Ishikawa (cell line): ENCODE measurements at regions not wholly inside any gene's neighbourhood (a gene's known extent, or its start where the extent isn't known, plus 50 kb on each side); places are given as distances from the start of the nearest gene placed in this dataset.

ENCODE experiments used
- CEBPB ChIP-seq: IDR thresholded peaks from 2 replicates; pipeline ENCODE4 v1.6.1; 2012
- CREB1 ChIP-seq: IDR thresholded peaks from 2 replicates; pipeline ENCODE4 v1.6.1; 2012; ENCODE audit warnings: low read depth
- EGR1 ChIP-seq: IDR thresholded peaks from 2 replicates; pipeline ENCODE4 v1.6.1; 2012
- EP300 ChIP-seq: IDR thresholded peaks from 2 replicates; pipeline ENCODE4 v1.6.1; 2012; ENCODE audit warnings: borderline replicate concordance
- FOXM1 ChIP-seq: IDR thresholded peaks from 2 replicates; pipeline ENCODE4 v1.6.1; 2012; ENCODE audit warnings: low read depth, borderline replicate concordance
- NFIC ChIP-seq: IDR thresholded peaks from 2 replicates; pipeline ENCODE4 v1.6.1; 2012
- RAD21 ChIP-seq: IDR thresholded peaks from 2 replicates; pipeline ENCODE4 v1.6.1; 2012; ENCODE audit warnings: low read depth
- TAF1 ChIP-seq: IDR thresholded peaks from 2 replicates; pipeline ENCODE4 v1.6.1; 2012; ENCODE audit warnings: low read depth, mild to moderate bottlenecking
- TCF12 ChIP-seq: IDR thresholded peaks from 2 replicates; pipeline ENCODE4 v1.6.1; 2012; ENCODE audit warnings: low read depth
- TEAD4 ChIP-seq: IDR thresholded peaks from 2 replicates; pipeline ENCODE4 v1.6.1; 2012
- YY1 ChIP-seq: IDR thresholded peaks from 2 replicates; pipeline ENCODE4 v1.6.1; 2012; ENCODE audit warnings: low read depth
- ZBTB7A ChIP-seq: IDR thresholded peaks from 2 replicates; pipeline ENCODE4 v1.6.1; 2012; ENCODE audit warnings: low read depth
- TF ChIP-seq, protein P1 (sequence below): IDR thresholded peaks from 2 replicates; pipeline ENCODE4 v1.6.1; 2012; ENCODE audit warnings: low read depth, mild to moderate bottlenecking
- TF ChIP-seq, protein P2 (sequence below): IDR thresholded peaks from 2 replicates; pipeline ENCODE4 v1.6.1; 2012
- TF ChIP-seq, protein P3 (sequence below): IDR thresholded peaks from 2 replicates; pipeline ENCODE4 v1.6.1; 2012

DNA sequence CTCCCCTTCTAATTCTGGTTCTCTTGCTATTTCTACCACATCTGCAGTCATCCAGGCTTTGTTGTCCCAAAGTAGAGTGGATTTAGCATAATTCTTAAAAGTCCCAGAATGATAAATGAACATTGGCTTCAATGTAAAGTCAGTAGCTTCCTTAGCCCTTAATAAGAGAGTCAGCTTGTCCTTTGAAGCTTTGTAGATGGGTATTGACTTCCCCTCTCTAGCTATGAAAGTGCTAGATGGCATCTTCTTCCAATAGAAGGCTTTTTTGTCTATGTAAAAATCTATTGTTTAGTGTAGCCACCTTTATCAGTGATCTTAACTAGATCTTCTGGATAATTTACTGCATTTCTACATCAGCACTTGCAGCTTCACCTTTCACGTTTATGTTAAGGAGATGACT lies 181.4 kb upstream of the B3GALT2 start:
- TF ChIP-seq TAF1 (no peak), CEBPB (no peak), NFIC (no peak)

GRCh38 chr1:193366764-193367507 lies 180.5 kb upstream of the B3GALT2 start:
- TF ChIP-seq EP300: no peak
- no peak for TF ChIP-seq CEBPB
- TF ChIP-seq CREB1: no peak
- no peak for TF ChIP-seq NFIC
- no peak for TF ChIP-seq RAD21
- no peak for TF ChIP-seq YY1
- no peak for TF ChIP-seq TCF12
- TF ChIP-seq TEAD4: no peak

DNA sequence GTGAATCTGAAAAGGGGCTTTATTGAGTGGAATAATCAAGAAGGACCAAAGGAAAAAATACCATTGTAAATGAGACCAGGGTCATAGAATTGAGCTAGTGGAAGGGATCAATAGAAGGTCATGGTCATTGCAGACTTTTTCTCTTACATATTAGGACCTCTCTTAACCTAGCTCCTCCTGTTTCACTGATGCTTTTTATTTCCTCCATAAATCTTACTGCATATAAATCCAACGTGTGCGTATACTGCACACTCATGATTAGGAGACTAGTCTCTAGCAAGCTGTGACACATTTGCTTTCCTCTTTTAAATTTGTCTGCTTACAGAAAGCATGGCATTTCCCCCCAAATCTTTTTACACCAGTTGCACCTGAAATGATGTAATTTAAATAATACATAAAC lies 179.6 kb upstream of the B3GALT2 start:
- TF ChIP-seq FOXM1 (no peak), EP300 (no peak), YY1 (no peak), CREB1 (no peak), TAF1 (no peak), ZBTB7A (no peak), EGR1 (no peak), TCF12 (no peak), NFIC (no peak), CEBPB (no peak), RAD21 (no peak), TEAD4 (no peak)
- TF ChIP-seq, protein P1, sequence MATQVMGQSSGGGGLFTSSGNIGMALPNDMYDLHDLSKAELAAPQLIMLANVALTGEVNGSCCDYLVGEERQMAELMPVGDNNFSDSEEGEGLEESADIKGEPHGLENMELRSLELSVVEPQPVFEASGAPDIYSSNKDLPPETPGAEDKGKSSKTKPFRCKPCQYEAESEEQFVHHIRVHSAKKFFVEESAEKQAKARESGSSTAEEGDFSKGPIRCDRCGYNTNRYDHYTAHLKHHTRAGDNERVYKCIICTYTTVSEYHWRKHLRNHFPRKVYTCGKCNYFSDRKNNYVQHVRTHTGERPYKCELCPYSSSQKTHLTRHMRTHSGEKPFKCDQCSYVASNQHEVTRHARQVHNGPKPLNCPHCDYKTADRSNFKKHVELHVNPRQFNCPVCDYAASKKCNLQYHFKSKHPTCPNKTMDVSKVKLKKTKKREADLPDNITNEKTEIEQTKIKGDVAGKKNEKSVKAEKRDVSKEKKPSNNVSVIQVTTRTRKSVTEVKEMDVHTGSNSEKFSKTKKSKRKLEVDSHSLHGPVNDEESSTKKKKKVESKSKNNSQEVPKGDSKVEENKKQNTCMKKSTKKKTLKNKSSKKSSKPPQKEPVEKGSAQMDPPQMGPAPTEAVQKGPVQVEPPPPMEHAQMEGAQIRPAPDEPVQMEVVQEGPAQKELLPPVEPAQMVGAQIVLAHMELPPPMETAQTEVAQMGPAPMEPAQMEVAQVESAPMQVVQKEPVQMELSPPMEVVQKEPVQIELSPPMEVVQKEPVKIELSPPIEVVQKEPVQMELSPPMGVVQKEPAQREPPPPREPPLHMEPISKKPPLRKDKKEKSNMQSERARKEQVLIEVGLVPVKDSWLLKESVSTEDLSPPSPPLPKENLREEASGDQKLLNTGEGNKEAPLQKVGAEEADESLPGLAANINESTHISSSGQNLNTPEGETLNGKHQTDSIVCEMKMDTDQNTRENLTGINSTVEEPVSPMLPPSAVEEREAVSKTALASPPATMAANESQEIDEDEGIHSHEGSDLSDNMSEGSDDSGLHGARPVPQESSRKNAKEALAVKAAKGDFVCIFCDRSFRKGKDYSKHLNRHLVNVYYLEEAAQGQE: no peak
- TF ChIP-seq, protein P2, sequence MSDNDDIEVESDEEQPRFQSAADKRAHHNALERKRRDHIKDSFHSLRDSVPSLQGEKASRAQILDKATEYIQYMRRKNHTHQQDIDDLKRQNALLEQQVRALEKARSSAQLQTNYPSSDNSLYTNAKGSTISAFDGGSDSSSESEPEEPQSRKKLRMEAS: no peak
- TF ChIP-seq, protein P3, sequence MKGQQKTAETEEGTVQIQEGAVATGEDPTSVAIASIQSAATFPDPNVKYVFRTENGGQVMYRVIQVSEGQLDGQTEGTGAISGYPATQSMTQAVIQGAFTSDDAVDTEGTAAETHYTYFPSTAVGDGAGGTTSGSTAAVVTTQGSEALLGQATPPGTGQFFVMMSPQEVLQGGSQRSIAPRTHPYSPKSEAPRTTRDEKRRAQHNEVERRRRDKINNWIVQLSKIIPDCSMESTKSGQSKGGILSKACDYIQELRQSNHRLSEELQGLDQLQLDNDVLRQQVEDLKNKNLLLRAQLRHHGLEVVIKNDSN: no peak

- TF ChIP-seq FOXM1 (no peak), TAF1 (no peak), CEBPB (no peak), CREB1 (no peak), NFIC (no peak), ZBTB7A (no peak), TEAD4 (no peak), RAD21 (no peak), EP300 (no peak), EGR1 (no peak), TCF12 (no peak), YY1 (no peak)
- TF ChIP-seq, protein P2: no peak
These were observed 173.2 kb upstream of the B3GALT2 start for GRCh38 chr1:193359631-193360030.

DNA sequence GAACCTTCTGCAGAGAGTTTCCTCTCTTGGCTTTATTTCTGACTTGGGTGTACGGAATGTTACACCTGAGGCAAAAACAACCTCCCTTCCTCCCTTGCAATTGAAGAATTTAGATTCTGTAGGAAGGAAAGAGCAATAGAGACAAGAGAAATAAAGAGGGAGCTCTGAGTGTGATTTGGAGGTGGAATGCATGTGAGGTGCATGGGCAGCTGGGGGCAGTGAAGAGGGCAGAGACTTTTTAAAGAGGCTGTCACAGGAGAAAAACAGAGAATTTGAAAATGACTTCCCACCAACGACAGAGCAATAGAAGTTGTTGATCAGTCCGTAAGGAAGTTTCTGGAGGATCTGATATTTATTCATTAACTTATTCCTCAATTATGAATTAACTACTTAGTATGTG lies 172.0 kb upstream of the B3GALT2 start:
- TF ChIP-seq CEBPB (no peak), CREB1 (no peak), YY1 (no peak), TEAD4 (no peak), ZBTB7A (no peak), TAF1 (no peak), RAD21 (no peak), TCF12 (no peak), NFIC (no peak), EGR1 (no peak), FOXM1 (no peak), EP300 (no peak)
- TF ChIP-seq, protein P3: no peak
- TF ChIP-seq, protein P1: no peak
- TF ChIP-seq, protein P2: no peak

- no peak for TF ChIP-seq TEAD4
- no peak for TF ChIP-seq YY1
- TF ChIP-seq EP300: no peak
- TF ChIP-seq EGR1: no peak
- no peak for TF ChIP-seq CREB1
- TF ChIP-seq, protein P2: no peak
- no peak for TF ChIP-seq RAD21
- TF ChIP-seq CEBPB: no peak
- TF ChIP-seq, protein P3: no peak
- no peak for TF ChIP-seq FOXM1
- TF ChIP-seq, protein P1: no peak
These were observed 169.8 kb upstream of the B3GALT2 start for GRCh38 chr1:193356249-193356648.
